ENCODE measurements at regions not wholly inside any gene's neighbourhood (a gene's known extent, or its start where the extent isn't known, plus 50 kb on each side); places are given as distances from the start of the nearest gene placed in this dataset.

- intact Hi-C loops (cut with micrococcal nuclease) = no loop called here
- DNase-seq = no peak
- H3K27me3 Mint-ChIP-seq = peaks cover 9% of the 10 kb centered on the region
- ATAC-seq = no peak
- H3K9me3 Mint-ChIP-seq = peaks cover 10% of the 10 kb centered on the region
- ChIA-PET CTCF (no interaction called here), POLR2A (no interaction called here)
- H3K4me3 Mint-ChIP-seq = no peak overlapping the region
- no peaks in the 10 kb centered on the region for H3K36me3 Mint-ChIP-seq (ENCODE audit: low read depth)
- TF ChIP-seq CTCF (IDR thresholded peaks at IDR 0.05) = no peak
- no peak overlapping the region for H3K27ac Mint-ChIP-seq
- no peaks in the 10 kb centered on the region for H3K4me1 Mint-ChIP-seq (ENCODE audit: low read depth)
Observed at GRCh38 chr15:95227235-95227634, 995.9 kb downstream of the MCTP2 start.

DNA sequence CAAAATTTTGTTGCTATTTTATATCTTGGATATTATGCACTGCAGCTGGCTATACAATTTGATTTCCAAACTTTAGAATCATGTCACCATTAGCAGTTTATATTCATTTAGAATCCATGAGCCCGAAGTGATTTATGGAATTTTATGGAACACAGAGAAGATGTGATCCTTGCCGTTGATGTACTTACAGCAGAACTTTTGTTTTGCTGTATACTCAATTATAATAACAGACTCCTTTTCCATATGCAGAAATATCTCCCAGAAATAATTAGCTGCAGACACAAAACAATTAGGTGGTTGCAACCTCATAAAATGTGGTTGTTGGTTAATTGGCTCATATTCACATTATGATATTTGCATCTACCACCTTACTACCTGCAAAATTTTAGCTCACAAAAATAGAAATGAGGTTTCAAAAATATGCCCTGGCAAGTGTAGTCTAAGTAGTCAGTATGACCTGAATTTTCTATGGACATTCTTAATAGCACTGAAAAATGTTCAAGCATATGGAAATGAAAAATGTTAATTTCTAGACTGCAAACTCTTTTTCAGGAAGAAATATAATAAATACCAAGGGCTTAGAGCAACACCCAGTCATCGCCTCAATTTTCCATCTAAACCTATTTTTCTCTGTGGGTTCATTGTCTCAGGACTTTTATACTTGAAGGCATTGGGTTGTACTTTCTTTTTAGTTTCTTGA lies 997.6 kb downstream of the MCTP2 start:
- peaks cover 6% of the 10 kb centered on the region for H3K9me3 Mint-ChIP-seq
- H3K4me1 Mint-ChIP-seq (ENCODE audit: low read depth) = no peaks in the 10 kb centered on the region
- no peak overlapping the region for H3K4me3 Mint-ChIP-seq
- intact Hi-C loops (cut with micrococcal nuclease) = no loop called here
- peaks cover 9% of the 10 kb centered on the region for H3K27me3 Mint-ChIP-seq
- no peaks in the 10 kb centered on the region for H3K36me3 Mint-ChIP-seq (ENCODE audit: low read depth)
- POLR2A ChIA-PET = no interaction called here
- H3K27ac Mint-ChIP-seq = no peak overlapping the region
- ATAC-seq = no peak
- CTCF ChIA-PET = no interaction called here
- no peak for DNase-seq
- no peak for TF ChIP-seq CTCF (IDR thresholded peaks at IDR 0.05)

DNA sequence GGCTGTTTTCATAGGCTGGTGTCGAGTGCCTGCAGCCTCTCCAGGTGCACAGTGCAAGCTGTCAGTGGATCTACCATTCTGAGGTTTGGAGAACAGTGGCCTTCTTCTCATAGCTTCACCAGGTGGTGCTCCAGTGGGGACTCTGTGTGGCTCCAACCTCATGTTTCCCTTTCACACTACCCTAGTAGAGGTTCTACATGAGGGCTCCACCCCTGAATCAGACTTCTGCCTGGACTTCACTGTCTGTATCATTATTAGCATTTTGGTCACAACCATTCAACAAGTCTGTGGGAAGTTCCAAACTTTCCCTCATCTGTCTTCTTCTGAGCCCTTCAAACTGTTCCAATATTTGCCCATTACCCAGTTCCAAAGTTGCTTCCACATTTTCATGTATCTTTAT lies 1003.7 kb downstream of the MCTP2 start:
- Mint-ChIP-seq H3K9me3 (peaks cover 15% of the 10 kb centered on the region), H3K27ac (no peak overlapping the region), H3K4me3 (no peak overlapping the region), H3K36me3 (ENCODE audit: low read depth) (no peaks in the 10 kb centered on the region), H3K4me1 (ENCODE audit: low read depth) (no peaks in the 10 kb centered on the region), H3K27me3 (peaks cover 5% of the 10 kb centered on the region)
- no peak for TF ChIP-seq CTCF (IDR thresholded peaks at IDR 0.05)
- DNase-seq (no peak), ATAC-seq (no peak)
- intact Hi-C loops (cut with micrococcal nuclease) = no loop called here
- ChIA-PET POLR2A (no interaction called here), CTCF (no interaction called here)

DNA sequence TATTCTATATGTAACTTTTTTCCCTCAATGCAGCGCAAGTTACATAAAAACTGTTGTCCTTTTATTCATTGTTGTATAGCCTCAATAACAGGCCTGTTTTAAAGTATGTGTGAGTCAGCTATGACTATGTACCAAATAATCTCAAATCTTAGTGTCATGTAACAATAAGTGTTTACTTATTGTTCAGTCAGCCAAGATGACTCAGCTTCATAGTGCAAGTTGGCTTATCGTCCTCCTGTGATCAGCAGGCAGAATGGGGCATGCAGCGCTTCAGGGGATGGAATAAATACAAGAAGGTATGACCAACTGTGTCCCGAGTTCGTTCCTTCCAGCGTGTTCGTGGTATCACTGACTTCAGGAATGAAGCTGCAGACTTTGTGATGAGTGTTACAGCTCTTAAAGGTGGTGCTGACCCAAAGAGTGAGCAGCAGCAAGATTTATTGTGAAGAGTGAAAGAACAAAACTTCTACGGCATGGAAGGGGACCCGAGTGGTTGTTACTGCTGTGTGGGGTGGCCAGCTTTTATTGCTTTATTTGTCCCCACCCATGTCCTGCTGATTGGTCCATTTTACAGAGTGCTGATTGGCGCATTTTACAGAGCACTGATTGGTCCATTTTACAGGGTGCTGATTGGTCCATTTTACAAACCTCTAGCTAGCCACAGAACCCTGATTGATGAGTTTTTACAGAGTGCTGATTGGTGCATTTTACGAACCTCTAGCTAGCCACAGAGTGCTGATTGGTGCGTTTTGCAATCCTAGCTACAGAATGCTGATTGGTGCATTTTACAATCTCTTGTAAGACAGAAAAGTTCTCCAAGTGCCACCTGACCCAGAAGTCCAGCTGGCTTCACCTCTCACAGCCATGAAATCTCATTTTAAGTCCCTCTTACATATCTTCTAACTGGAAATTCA lies 1016.0 kb downstream of the MCTP2 start:
- H3K36me3 Mint-ChIP-seq (ENCODE audit: low read depth) = no peaks in the 10 kb centered on the region
- no peak for ATAC-seq
- H3K4me1 Mint-ChIP-seq (ENCODE audit: low read depth) = no peaks in the 10 kb centered on the region
- CTCF ChIA-PET = interaction anchor here (1.0 kb wide), 1 partner anchor 12 kb away, joined by 3 read pairs; no protein-coding TSS in a partner anchor
- POLR2A ChIA-PET = no interaction called here
- no peak for TF ChIP-seq CTCF (IDR thresholded peaks at IDR 0.05)
- no peak overlapping the region for H3K27ac Mint-ChIP-seq
- H3K9me3 Mint-ChIP-seq = no peaks in the 10 kb centered on the region
- DNase-seq = no peak
- H3K27me3 Mint-ChIP-seq = peaks cover 14% of the 10 kb centered on the region
- no peak overlapping the region for H3K4me3 Mint-ChIP-seq
- intact Hi-C loops (cut with micrococcal nuclease) = no loop called here

GRCh38 chr15:95249524-95249923 lies 1018.2 kb downstream of the MCTP2 start:
- ChIA-PET CTCF (no interaction called here), POLR2A (no interaction called here)
- peaks cover 12% of the 10 kb centered on the region for H3K27me3 Mint-ChIP-seq

More at GRCh38 chr15:95249524-95249923, 1018.2 kb downstream of the MCTP2 start:
- Mint-ChIP-seq H3K9me3 (no peaks in the 10 kb centered on the region), H3K27ac (no peak overlapping the region), H3K4me1 (ENCODE audit: low read depth) (no peaks in the 10 kb centered on the region), H3K36me3 (ENCODE audit: low read depth) (no peaks in the 10 kb centered on the region), H3K4me3 (no peak overlapping the region)
- TF ChIP-seq CTCF (IDR thresholded peaks at IDR 0.05) = no peak
- intact Hi-C loops (cut with micrococcal nuclease) = no loop called here
- DNase-seq (no peak), ATAC-seq (no peak)

All from activated CD8-positive, alpha-beta T cell treated with anti-CD3 and anti-CD28 coated beads for 36 hours (primary cell).